Osteocyte (in vitro differentiated cells): ENCODE measurements at regions not wholly inside any gene's neighbourhood (a gene's known extent, or its start where the extent isn't known, plus 50 kb on each side); places are given as distances from the start of the nearest gene placed in this dataset.

Experiments
- DNase-seq: peaks from one replicate; pipeline ENCODE4 v3.0.0; 2021; ENCODE audit warnings: mixed read lengths; ENCODE audit not compliant: unreplicated experiment; ENCODE audit errors: extremely low spot score
- H3K27ac Mint-ChIP-seq: one replicate; pipeline ENCODE4 v1.8.0; 2021; ENCODE audit warnings: mild to moderate bottlenecking, mixed read lengths; ENCODE audit not compliant: unreplicated experiment
- H3K27me3 Mint-ChIP-seq: one replicate; pipeline ENCODE4 v1.8.0; 2021; ENCODE audit warnings: mixed read lengths; ENCODE audit not compliant: unreplicated experiment
- H3K36me3 Mint-ChIP-seq: one replicate; pipeline ENCODE4 v1.8.0; 2021; ENCODE audit warnings: mixed read lengths; ENCODE audit not compliant: unreplicated experiment
- H3K4me1 Mint-ChIP-seq: one replicate; pipeline ENCODE4 v1.8.0; 2021; ENCODE audit warnings: mixed read lengths; ENCODE audit not compliant: unreplicated experiment
- H3K4me3 Mint-ChIP-seq: one replicate; pipeline ENCODE4 v1.8.0; 2021; ENCODE audit warnings: mild to moderate bottlenecking, moderate library complexity, mixed read lengths; ENCODE audit not compliant: unreplicated experiment
- H3K9me3 Mint-ChIP-seq: one replicate; pipeline ENCODE4 v1.8.0; 2021; ENCODE audit warnings: mixed read lengths; ENCODE audit not compliant: unreplicated experiment
- CTCF ChIP-seq: fragments of 200-600 bp; sonication (generic); IDR thresholded peaks from 2 replicates; pipeline ENCODE4 v1.5.0; 2021; ENCODE audit warnings: antibody characterized with exemption, mild to moderate bottlenecking, moderate library complexity

DNA sequence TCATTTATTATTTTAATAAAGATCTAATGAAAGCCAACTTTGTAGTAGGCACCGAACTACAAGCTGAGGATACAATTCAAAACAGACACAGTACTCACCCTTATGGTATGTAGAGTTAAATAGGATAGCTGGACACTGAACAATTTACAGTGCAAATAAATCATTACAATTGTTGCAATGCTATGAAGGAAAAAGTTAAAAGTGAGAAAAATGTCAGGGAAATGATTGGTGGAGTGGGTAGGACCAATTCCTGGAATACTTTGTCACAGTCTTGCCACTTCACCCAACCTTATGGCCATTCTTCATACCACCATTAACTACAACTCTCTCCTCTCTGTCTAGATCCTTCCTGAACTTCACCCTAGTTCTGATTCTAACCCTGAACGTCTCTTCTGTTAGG lies 70.1 kb upstream of the CCSER1 start:
- no peak for DNase-seq
- no peak for TF ChIP-seq CTCF
- Mint-ChIP-seq H3K4me1 (no peaks in the 10 kb centered on the region), H3K27ac (no peak overlapping the region), H3K36me3 (no peaks in the 10 kb centered on the region), H3K27me3 (peaks cover 3% of the 10 kb centered on the region), H3K9me3 (no peaks in the 10 kb centered on the region), H3K4me3 (no peak overlapping the region)

DNA sequence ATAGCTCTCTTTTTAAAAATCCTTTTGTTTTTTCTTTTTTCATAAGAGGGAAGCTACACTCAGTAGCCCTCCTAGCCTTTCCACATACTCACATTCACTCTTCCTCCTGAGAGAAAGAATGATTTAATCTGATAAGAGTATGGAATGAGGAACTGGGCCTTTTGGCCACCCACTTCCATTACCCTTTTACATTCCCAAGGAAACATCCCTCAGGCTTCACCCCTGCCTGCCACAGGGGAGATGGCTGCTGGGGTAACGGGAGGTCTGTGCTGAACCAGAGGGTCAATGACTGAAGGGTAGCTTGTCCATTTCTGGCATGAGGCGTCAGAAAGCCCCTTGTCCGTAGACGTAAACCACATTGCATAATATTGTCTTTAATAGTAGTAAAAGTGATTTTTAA lies 67.2 kb upstream of the CCSER1 start:
- H3K27me3 Mint-ChIP-seq = peaks cover 4% of the 10 kb centered on the region
- no peaks in the 10 kb centered on the region for H3K4me1 Mint-ChIP-seq
- TF ChIP-seq CTCF = no peak

DNA sequence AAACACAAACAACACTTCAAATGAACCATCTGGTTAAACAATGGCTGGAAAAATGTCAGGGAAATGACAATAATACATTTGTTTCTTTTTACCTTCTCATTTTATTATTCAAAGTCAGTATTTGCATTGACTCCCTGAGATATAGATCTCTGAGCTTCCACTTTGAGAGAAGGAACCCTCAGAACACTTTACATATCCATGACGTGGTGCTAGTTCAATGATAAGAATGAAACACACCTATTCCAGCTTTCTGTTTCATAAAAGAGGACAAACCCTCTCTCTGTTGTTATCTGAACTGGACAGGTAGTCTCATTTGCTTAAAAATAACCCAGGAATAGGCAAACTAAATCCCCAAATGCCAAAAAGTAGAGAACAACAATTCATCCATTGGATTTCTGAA lies 65.3 kb upstream of the CCSER1 start:
- H3K36me3 Mint-ChIP-seq = no peaks in the 10 kb centered on the region
- DNase-seq = no peak
- no peak overlapping the region for H3K27ac Mint-ChIP-seq
- no peak overlapping the region for H3K4me3 Mint-ChIP-seq
- no peaks in the 10 kb centered on the region for H3K4me1 Mint-ChIP-seq
- H3K27me3 Mint-ChIP-seq = peaks cover 4% of the 10 kb centered on the region
- TF ChIP-seq CTCF = no peak
- no peaks in the 10 kb centered on the region for H3K9me3 Mint-ChIP-seq

More for the DNA sequence above, 67.2 kb upstream of the CCSER1 start:
- Mint-ChIP-seq H3K9me3 (no peaks in the 10 kb centered on the region), H3K36me3 (no peaks in the 10 kb centered on the region), H3K4me3 (no peak overlapping the region), H3K27ac (no peak overlapping the region)
- DNase-seq = no peak

GRCh38 chr4:90064196-90064595 lies 63.0 kb upstream of the CCSER1 start:
- Mint-ChIP-seq H3K4me1 (no peaks in the 10 kb centered on the region), H3K27me3 (peaks cover 4% of the 10 kb centered on the region), H3K36me3 (no peaks in the 10 kb centered on the region), H3K9me3 (no peaks in the 10 kb centered on the region), H3K27ac (no peak overlapping the region), H3K4me3 (no peak overlapping the region)
- no peak for TF ChIP-seq CTCF
- no peak for DNase-seq

- H3K36me3 Mint-ChIP-seq = no peaks in the 10 kb centered on the region
- H3K27me3 Mint-ChIP-seq = peaks cover 2% of the 10 kb centered on the region
- H3K27ac Mint-ChIP-seq = no peak overlapping the region
- no peak for TF ChIP-seq CTCF
- no peaks in the 10 kb centered on the region for H3K9me3 Mint-ChIP-seq
- H3K4me1 Mint-ChIP-seq = no peaks in the 10 kb centered on the region
- DNase-seq = no peak
- H3K4me3 Mint-ChIP-seq = no peak overlapping the region
These were observed 58.0 kb upstream of the CCSER1 start for GRCh38 chr4:90069151-90069550.
